ENCODE measurements at regions not wholly inside any gene's neighbourhood (a gene's known extent, or its start where the extent isn't known, plus 50 kb on each side); places are given as distances from the start of the nearest gene placed in this dataset.

DNA sequence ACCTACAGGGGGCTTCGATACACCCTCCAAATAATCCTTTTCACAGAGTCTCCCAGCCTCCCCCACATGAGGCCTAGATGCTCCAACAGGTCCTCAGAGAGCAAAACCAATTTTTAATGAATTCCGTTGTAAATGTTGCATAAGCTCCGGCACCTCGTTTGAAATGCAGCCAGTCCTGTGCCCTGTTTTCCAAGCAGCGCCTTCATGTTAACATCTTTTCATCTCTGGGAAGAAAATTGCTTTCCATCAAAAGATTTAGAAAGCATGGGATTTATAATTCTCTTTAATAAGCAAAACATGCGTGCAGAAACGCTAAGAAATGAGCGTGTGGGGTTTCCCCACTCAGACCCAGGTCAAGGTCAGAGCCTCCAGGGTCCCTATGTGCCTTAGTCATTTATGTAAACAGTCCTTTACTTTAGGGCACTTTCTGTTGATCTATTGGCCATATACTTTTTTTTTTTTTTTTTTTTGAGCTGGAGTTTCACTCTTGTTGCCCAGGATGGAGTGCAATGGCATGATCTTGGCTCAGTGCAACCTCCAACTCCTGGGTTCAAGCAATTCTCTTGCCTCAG, 177.5 kb upstream of the S1PR3 start (continued):
- TF ChIP-seq ASH2L (IDR thresholded peaks at IDR 0.05; ENCODE audit: low read length) (no peak), PHF8 (conservative IDR thresholded peaks at IDR 0.05; ENCODE audit: low read depth, low read length) (no peak), RAD21 (IDR thresholded peaks at IDR 0.05 in 1 of 2, conservative IDR thresholded peaks at IDR 0.05 in 1 of 2; ENCODE audit: low read depth in 2 of 2, low read length in 2 of 2) (no peak), GABPA (IDR thresholded peaks at IDR 0.05; ENCODE audit: borderline replicate concordance, insufficient read depth, low read length) (no peak), ATF3 (IDR thresholded peaks at IDR 0.05; ENCODE audit: insufficient read depth, low read depth, low read length) (no peak), SUZ12 (IDR thresholded peaks at IDR 0.05; ENCODE audit: low read length) (no peak), SAP30 (IDR thresholded peaks at IDR 0.05; ENCODE audit: insufficient read depth, insufficient replicate concordance, low read length) (no peak)

All from H1 (cell line).